Myocyte (in vitro differentiated cells): ENCODE measurements at regions not wholly inside any gene's neighbourhood (a gene's known extent, or its start where the extent isn't known, plus 50 kb on each side); places are given as distances from the start of the nearest gene placed in this dataset.

Experiments
- DNase-seq: peaks from one replicate; pipeline ENCODE4 v3.0.0-alpha.2; 2012; ENCODE audit warnings: low read depth

GRCh38 chr12:85630851-85631250 lies 205.4 kb downstream of the RASSF9 start:
- no peak for DNase-seq

GRCh38 chr12:85632390-85632789 lies 203.8 kb downstream of the RASSF9 start:
- DNase-seq, result no peak

GRCh38 chr12:85633491-85633890 lies 202.7 kb downstream of the RASSF9 start:
- DNase-seq, result no peak

GRCh38 chr12:85639834-85640233 lies 196.4 kb downstream of the RASSF9 start:
- no peak for DNase-seq

GRCh38 chr12:85641796-85642195 lies 194.4 kb downstream of the RASSF9 start:
- DNase-seq, result no peak

- DNase-seq, result no peak
Measured at GRCh38 chr12:85642288-85642687, 193.9 kb downstream of the RASSF9 start.

- no peak for DNase-seq
Measured at GRCh38 chr12:85642808-85643207, 193.4 kb downstream of the RASSF9 start.

- no peak for DNase-seq
Measured at GRCh38 chr12:85644508-85644907, 191.7 kb downstream of the RASSF9 start.

- DNase-seq, result no peak
Measured at GRCh38 chr12:85653731-85654455, 182.3 kb downstream of the RASSF9 start.

GRCh38 chr12:85654456-85654840 lies 181.8 kb downstream of the RASSF9 start:
- no peak for DNase-seq

- no peak for DNase-seq
Measured at GRCh38 chr12:85656561-85656960, 179.6 kb downstream of the RASSF9 start.

- DNase-seq, result no peak
Measured at GRCh38 chr12:85657251-85657650, 179.0 kb downstream of the RASSF9 start.

GRCh38 chr12:85657836-85658630 lies 178.2 kb downstream of the RASSF9 start:
- DNase-seq, result no peak

- DNase-seq, result no peak
Measured at GRCh38 chr12:85659754-85660530, 176.3 kb downstream of the RASSF9 start.

GRCh38 chr12:85661461-85662206 lies 174.6 kb downstream of the RASSF9 start:
- no peak for DNase-seq

- DNase-seq, result no peak
Measured at GRCh38 chr12:85662207-85662602, 174.0 kb downstream of the RASSF9 start.

GRCh38 chr12:85663631-85664030 lies 172.6 kb downstream of the RASSF9 start:
- no peak for DNase-seq

GRCh38 chr12:85664429-85664828 lies 171.8 kb downstream of the RASSF9 start:
- DNase-seq, result no peak

GRCh38 chr12:85669911-85670310 lies 166.3 kb downstream of the RASSF9 start:
- no peak for DNase-seq

- no peak for DNase-seq
Measured at GRCh38 chr12:85672436-85672835, 163.8 kb downstream of the RASSF9 start.

- DNase-seq, result no peak
Measured at GRCh38 chr12:85673921-85674420, 162.2 kb downstream of the RASSF9 start.
